GM13976 (cell line): ENCODE measurements at regions not wholly inside any gene's neighbourhood (a gene's known extent, or its start where the extent isn't known, plus 50 kb on each side); places are given as distances from the start of the nearest gene placed in this dataset.
"Not testable (repeated sequence)": the region's sequence is repeated elsewhere in the genome, so short reads cannot be mapped to it uniquely, and the experiment has no call there.

Source experiments
- DNase-seq: peaks from one replicate; pipeline ENCODE4 v3.0.0; 2012; ENCODE audit warnings: low spot score
- in situ Hi-C: fragments of 300-500 bp; cut with MboI; formaldehyde crosslinking; loops from one replicate; pipeline ENCODE4 v1.12.0; 2022; ENCODE audit warnings: low sequenced_read_pairs, mixed read lengths, inconsistent platforms; ENCODE audit not compliant: unreplicated experiment
- TF ChIP-seq, protein P1 (sequence below): IDR thresholded peaks from 2 replicates; pipeline ENCODE4 v1.5.1; 2012; ENCODE audit warnings: borderline replicate concordance, mild to moderate bottlenecking; ENCODE audit not compliant: insufficient read depth; ENCODE audit errors: extremely low read depth, missing control alignments, control extremely low read depth

DNA sequence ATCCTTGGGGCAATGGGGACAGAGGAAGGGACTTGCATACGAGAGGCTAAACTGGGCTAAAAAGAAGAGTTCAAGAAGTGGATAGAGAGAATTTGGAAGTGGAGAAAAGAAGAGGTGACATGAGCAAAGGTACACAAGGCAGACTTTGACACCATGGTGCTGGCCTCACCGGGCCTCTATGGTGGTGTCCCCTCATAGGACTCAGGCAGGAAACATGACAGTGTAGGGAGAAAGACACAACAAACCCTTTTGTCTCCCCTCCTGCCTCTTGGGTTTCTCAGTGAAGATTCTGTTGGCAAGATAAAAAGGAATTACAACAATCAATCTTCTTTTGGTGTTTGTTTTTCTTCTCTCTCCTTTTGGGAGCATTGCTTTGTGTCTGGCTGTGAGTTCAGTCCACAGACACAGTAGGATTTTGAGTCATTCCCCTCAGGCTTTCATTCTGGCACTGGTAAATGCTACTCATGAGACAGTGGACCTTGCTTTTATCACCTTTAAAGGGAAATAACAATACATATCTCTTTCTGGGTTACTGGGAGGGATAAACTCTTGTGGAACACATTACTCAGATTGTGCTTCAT lies 827.7 kb downstream of the TNS3 start:
- in situ Hi-C loops, result no loop called here
- no peak for DNase-seq
- TF ChIP-seq, protein P1, sequence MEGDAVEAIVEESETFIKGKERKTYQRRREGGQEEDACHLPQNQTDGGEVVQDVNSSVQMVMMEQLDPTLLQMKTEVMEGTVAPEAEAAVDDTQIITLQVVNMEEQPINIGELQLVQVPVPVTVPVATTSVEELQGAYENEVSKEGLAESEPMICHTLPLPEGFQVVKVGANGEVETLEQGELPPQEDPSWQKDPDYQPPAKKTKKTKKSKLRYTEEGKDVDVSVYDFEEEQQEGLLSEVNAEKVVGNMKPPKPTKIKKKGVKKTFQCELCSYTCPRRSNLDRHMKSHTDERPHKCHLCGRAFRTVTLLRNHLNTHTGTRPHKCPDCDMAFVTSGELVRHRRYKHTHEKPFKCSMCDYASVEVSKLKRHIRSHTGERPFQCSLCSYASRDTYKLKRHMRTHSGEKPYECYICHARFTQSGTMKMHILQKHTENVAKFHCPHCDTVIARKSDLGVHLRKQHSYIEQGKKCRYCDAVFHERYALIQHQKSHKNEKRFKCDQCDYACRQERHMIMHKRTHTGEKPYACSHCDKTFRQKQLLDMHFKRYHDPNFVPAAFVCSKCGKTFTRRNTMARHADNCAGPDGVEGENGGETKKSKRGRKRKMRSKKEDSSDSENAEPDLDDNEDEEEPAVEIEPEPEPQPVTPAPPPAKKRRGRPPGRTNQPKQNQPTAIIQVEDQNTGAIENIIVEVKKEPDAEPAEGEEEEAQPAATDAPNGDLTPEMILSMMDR, result no peak

DNA sequence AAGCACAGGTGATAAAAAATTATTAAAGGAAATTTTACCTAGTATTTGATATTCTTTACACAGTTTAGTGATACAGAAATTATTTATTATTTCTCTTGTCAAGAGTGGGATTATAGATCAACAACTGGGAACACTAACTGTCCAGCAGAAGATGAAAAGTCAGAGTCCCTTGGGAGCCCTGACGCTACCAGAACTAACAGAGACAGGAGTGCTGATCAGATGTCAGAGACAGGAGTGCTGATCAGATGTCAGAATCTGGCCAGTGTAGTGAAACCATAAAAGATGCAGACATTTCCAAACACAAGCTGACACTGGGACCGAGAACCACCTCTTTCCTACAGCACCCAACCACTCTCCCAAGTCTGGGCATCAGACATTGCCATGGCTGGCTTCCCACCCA lies 828.2 kb downstream of the TNS3 start:
- in situ Hi-C loops, result no loop called here
- TF ChIP-seq, protein P1, result no peak
- DNase-seq, result no peak

DNA sequence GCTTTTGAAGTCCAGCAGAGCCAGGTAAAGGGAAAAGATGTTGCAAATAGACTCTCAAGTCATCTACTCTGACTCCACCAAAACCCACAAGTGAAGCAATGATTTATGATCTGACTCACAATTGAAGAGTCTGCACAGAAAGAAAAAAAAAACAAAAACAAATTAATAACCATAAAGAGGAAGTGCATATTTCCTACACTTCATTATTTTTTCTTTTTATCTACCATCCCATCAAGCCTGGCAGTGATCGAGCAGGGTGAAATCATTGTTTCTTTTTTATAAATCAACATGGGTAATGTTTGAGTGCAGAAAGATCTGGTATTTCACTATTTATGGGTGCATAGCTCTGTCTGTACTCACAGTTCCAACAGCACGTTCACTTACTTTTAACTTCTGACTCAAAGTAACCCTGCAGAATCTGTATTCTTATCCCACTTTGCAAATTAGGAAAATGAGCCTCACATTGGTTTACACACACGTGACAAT lies 829.0 kb downstream of the TNS3 start:
- TF ChIP-seq, protein P1, result no peak
- in situ Hi-C loops, result no loop called here
- DNase-seq, result no peak

DNA sequence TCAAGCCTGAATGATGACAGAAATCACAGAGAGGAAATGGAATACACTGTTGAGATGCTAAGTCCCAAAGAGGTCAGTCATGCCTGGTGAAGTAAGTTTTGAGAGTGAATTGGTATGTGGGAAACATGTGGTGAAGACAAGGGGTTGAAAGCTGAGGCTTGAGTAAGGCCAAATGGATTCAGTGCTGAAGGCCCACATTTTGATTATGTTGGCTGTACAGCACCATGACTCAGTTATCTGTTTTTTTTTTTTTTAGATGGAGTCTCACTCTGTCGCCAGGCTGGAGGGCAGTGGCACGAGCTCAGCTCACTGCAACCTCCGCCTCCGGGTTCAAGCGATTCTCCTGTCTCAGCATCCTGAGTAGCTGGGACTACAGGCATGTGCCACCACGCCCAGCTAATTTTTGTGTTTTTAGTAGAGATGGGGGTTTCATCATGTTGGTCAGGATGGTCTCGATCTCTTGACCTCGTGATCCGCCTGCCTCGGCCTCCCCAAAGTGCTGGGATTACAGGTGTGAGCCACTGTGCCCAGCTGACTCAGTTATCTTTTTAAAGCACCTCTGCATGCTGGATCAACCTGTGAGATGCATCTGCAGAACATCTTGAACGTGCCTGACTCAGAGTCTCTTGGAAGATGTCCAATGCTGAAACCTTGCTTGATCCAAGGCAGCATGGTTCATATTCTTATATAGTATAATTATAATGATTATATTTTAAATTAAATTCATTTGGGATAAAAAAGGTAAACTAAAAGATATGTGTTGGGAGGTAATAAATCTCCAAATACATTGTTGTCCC lies 829.8 kb downstream of the TNS3 start:
- DNase-seq, in situ Hi-C loops: not testable (repeated sequence)

DNA sequence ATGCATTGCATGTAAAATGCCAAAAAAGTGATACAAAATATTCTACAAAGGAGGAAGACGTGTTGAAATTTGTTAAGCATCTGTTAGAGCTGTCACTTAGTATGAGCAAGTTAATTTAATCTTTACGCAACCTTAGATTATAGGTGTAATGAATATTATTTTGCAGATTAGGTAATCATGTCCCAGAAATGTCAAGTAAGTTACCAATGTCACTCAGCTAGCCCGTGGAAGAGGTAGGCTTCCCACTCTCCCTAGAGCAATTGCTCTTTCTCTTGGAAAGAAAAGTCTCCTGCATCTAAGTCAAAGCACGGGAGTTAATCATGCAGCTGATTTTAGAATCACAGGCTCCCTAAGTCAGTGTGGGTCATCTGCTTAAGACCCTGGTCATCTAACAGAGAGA lies 830.4 kb upstream of the IGFBP3 start:
- no peak for DNase-seq
- in situ Hi-C loops, result no loop called here
- TF ChIP-seq, protein P1, result no peak

DNA sequence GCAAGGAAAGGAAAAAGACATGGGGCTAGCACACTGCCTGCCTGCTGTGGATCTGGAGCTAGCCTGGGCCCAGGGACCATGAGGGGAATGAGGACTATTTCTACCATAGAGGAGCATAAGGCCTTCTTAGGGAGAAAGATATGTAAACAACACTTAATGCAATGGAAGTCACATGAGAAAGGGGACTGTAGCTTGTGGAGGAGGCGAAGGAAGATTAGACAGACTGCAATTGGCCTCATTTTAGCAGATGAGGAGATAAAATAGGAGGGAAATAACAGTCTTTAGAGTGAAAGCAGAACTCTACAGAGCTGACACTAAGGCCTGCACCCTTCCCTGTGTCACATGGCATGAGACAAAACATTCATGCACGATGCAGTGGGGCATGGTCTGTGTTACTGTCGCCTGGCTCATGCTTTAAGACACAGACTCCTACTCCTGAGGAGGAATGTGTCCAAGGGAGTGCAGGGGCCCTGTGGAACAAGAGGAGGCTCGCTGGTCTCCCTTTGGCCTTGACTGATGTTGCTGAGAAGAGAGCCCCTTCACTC lies 829.3 kb upstream of the IGFBP3 start:
- TF ChIP-seq, protein P1, result no peak
- no peak for DNase-seq
- in situ Hi-C loops, result no loop called here
